Stimulated activated CD4-positive, alpha-beta T cell treated with anti-CD3 and anti-CD28 coated beads, Interleukin-12 subunit alpha, Interleukin-12 subunit beta, amount 100 ng/mL, for 48 hours (primary cell): ENCODE measurements at regions not wholly inside any gene's neighbourhood (a gene's known extent, or its start where the extent isn't known, plus 50 kb on each side); places are given as distances from the start of the nearest gene placed in this dataset.

ENCODE experiments used
- DNase-seq, 3 donors: peaks; one replicate each; pipeline ENCODE4 v3.0.0-alpha.2; 2020; ENCODE audit warnings: low read depth in 2 of 3, low spot score in 1 of 3

DNA sequence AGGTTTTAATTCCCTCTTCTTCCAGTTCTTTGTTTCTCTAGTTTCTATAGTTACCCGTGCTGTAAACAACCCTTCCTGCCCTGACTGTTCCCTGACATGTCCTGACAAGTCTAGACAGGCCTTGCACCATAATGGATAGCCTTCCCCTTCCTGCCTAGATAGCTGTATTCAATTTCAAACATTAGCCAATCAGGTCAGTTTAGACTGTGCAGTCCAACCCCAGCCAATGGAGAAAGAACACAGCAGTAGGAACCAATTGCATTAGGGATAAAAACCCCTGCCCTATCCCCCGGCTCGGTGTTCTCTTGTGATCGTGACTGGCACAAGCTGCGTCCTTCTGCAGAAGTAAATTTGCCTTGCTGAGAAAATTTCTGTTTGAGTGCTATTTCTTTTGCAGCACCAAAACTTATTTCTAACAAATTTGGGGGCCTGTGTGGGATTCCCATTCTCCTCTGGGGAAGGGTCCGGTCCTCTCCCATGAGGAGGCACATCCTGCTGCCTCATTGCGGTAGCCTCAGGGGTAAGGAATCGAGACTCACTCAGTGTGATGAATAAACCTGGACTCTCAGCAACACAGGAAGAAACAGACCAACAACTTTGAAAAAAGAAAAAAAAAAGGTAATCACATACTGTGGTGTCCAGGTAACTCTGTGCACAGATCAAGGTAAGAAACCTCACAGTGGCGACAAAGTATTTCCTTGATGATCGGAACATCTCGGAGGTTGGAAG is 248.7 kb upstream of the ECI2 start:
- DNase-seq, result no peak

DNA sequence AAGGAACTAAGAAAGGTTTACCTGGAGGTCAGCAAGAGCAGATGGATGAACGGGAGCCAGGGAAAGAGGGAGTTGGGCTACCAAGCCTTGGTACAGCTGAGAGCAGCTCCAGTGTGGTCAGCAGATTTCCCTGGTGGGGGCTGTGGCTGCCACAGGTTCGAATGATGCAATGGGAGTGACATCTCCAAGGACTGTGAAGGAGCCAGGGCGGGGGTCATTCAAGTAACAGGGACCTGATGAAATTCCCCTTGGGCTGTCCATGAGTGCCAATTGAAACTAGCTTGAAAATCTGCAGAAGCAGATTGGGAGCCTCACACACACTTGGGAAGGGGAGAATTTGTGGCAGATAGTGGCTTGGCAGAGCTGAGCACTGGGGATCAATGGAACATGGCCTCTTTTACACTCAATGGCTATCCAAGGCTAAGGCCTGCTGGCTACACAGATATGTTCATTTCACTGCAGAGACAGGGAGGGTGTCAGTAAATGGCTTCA is 247.0 kb upstream of the ECI2 start:
- no peak for DNase-seq

DNA sequence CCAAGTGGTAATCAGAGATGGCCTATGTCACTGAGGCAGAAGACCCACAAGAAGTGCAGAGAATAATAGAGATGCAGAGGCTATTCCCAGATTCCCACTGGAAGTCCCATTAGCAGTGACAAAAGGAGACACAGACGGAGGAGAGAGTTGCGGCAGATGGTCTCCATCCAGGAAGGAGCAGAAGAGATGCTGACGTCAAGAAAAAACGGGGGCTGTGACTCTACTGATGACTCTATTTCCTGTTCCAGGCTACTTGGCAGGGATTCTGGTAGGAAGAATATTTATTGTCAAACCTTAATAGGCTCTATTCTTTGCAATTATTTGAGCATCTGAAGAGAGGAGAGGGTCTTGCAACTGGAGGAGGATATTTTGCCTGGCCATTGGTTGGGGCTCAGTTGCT is 246.0 kb upstream of the ECI2 start:
- DNase-seq, result no peak

DNA sequence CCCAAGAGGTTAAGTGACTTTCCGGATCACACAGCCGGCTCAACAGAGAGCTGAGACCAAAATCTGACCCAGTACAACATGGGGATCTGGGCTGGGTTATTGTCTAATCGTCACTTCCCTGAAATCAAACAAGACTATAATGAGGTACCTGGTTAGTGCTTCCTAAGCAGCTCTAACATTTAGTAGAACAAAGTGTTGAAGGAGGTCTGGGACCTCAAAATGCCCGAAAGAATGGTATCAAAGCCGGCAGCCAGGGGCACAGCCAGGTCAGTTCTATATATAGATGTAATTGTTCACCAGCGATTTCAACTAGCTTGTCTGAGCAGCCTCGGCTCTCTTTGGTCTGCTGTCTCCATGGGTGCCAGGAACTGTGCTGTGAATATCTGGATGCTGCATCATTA is 245.5 kb upstream of the ECI2 start:
- DNase-seq, result no peak

DNA sequence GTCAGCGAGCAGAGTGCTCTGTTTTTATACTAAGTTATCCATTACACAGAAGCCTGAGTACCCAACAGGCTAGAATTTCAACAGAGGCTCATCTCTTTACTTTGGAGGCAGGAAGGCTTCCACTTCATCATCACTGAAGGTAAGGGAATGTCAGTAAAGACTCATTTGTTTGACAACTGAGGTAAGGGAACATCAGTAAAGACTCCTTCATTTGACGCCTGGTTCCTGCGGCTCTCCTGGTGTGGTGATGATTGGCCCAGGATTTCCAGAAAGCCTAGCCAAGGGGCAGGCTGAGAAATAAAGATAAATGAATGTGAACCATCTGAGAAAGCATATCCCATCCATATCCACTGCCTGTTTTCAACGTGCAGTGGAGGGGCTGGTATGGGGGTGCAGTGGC is 244.6 kb upstream of the ECI2 start:
- DNase-seq, result no peak

DNA sequence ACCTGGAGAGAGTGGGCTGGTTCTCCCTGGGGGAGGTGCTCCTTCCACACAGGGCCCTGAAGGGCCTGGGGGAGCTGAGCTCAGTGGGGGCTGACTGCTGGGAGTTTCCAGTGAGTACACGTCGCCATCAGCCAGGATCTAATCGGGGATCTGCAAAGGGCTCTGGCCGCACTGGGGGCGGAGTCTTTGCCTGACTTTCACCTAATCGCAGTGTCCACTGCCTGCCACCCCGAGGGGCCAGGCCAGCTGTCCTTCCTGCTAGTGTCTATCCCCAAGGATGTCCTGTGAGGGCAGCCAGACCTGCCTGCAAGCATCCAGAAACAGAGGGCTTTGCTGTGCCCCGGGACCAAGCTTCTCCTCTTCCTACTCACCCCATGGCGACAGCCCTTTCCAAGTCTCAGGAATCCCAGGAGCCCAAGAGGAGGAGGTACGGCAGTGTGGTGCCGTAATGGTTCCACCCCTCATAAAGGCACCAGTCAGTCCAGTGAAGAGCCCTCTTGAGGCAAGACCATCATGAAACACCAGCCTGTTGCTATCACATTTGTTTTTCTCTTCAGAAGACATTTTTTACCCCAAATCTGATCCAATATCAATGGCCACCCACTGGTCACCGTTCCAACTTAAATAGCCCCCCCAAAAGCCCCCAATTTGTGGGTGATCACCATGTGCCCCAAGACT is 243.1 kb upstream of the ECI2 start:
- DNase-seq, result no peak

DNA sequence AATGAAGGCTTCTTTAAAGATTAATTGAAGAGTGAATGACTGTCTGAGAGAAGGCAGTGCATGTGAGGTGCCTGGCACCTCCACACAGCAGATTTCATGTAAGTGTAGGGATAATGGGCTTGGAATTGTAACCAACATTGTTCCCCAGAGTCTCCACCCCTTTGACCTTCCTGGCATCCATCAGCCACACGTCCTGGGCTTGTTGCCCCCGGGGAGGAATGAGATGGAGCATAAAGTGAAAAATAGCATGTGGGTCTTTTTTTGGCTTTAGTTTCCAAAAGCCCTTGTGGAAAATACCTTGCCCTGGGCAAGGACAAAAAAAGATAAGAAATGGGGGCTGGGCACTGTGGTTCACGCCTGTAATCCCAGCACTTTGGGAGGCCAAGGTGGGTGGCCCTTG is 242.2 kb upstream of the ECI2 start:
- DNase-seq, result no peak

DNA sequence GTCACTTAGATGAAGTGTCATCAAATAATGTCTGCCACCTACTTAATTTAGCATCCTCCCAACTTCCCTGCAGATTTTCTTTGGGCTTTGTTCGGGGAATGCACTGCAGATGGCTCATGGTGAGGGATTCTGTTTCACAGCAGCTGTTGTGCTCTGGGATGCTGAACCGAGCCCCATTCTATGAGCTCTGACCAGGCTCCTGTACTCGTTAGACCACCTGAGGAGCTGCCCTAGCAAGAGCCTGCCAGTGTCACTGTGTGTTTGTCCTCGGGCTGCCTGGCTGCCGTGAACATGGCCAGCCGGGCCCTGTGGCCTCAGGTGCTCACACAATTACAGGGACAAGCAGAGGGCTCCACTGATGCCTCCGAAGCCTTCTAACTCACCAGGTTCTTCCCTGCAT is 238.8 kb upstream of the ECI2 start:
- no peak for DNase-seq

DNA sequence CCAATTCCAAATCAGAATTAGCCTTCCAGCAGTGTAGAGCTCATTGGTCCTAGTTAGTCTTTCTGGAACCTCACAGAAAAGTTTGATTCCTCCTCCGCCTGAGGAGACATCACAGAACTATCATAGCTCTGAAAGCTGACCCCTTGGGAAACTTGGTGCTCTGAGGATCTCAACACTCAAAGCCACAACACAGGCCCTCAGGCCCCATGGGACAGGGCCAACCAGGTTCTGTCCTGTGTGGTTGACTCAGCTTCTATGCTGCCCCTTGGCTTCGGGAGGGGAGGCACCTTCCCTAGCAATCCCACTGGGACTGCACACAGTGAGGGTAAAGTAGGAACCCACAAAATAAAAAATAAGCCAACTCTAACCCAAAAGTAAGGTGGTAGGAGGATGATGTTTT is 237.5 kb upstream of the ECI2 start:
- DNase-seq, result no peak

DNA sequence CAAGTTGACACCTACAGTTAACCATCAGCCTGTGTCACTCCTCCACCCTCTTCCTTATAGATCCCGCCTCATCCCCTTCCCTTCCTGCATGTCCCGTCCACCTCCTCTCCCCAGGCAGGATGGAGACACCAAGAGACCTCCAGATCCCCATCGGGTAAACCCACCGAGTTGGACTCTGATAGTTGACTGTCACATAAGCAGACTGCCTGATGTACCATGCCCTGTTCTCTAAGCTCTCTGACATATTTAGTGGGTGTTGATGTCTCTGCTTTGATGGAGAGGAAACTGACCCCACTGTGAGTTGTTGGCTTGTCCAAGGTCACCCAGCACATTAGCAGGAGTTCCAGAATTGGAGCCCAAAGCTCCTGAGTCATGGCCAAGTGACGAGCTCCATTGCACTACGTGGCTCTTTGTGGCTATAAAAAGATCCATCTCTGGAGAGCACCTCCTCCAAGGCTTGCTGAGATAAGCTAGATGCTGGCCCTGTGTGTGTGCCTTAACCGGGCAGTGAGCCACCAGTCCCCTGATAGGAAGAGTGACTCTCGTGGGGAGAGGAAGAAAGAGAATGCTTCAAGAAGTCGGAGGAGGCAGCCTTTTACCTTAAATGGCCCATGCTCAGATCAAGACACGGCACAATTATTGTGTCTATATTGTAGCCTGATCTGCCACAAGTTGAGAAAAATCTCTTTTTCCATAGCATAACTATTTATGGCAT is 236.0 kb upstream of the ECI2 start:
- no peak for DNase-seq

DNA sequence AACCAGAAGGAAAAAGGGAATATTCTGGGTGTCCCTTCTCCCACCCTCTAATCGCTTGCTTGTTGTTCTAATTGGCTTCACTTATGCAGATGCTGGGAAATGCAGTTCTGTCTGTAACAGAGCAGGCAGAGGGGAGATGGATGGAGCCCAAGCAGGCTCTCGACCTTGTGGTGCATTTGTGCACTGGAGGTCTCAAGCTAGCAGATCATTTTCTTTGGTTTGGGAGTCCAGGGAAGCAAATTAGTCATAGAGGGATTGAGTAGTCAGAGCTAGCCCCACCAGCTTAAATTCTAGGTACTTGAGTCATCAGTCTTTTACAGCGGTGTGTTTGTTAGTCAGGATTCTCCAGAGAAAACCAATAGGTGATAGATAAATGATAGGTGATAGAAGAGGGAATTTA is 234.7 kb upstream of the ECI2 start:
- DNase-seq, result no peak

DNA sequence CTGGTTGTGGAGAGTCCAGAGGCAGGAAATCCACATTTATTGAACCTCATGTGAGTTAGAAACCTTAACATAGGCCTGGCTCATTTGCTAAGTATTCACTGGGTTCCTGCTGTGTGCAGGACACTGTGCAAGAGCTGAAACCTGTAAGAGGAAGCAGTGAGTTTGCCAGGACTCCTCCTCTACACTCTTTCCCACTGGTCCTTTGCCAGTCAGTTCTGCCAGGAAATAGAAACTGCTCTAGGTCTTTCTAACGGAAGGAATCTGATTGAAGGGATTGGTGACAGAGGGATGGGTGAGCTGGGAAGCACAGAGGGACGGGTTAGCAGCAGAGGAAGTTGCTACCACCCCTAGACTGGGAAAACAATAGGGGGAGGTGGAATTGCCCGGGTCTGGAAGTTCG is 234.2 kb upstream of the ECI2 start:
- no peak for DNase-seq

DNA sequence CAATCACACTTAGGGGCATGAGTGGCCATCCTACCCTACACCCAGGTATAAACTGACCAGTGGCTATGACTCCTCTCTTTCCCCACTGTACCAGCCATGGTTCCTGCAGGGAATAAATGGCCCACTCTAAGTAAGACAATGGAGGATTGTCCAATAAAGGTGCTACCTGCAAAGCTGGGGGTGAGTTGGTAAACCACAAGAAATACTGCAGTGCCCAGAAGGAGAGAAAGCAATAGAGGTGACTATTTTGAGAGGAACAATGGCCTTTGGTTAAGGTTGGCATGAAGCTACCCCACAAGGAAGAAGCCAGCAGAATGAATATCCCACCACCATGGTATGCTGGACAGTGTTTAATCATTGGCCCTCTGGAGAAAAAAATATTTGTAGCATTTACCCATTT is 233.3 kb upstream of the ECI2 start:
- DNase-seq, result no peak

DNA sequence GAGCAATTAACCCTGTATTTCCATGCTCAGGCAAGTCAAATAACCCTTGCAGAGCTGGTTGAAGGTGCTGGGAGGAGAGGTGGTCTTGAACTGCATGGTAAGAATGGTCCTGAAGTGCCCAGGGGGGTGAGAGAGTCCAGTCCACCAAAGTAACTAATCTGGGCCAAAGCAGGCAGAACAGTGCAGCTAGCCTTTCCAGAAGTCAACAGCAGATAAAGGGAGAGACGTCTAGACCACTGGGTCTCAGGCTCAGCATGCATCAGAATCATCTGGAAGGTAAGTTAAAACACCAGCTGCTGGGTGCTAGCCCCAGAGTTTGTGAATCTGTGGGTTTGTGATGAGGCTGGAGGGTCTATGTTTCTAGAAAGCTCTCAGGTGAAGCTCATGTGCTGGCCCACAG is 232.3 kb upstream of the ECI2 start:
- no peak for DNase-seq

DNA sequence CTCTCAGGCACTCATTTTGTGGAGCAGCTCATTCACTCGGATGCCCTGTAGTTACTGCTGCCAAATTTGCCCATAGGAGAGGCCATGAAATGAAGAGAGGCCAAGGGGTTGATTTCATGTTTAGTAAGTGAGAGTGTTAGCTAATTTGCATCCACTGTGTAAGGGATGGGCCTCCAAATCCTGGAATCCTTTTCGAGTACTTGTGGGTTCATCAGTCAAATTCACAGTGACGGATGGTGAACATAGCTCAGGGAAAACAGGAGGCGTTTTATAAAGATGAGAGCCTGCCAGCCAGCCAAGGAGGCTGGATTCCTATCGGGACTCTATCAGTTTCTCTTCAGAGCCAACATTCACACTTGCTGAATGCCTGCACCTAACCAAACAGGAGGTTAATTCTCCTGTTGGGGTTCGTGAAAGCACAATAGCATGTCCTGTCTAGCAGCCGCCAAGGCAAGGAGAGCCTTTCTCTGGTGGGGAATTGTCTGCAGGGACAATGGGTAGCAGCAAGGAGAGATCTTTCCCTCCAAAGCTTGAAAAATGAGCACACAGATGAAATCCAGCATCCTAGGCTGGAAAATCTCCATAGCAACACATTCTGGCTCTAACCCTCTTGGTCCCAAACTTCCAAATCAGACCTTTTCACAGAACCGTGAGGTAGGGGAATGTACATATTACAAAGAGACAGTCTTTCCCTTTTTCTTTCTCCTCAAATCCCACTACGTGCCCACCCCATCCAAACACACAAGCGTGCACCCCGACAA is 231.4 kb upstream of the ECI2 start:
- DNase-seq, result no peak

DNA sequence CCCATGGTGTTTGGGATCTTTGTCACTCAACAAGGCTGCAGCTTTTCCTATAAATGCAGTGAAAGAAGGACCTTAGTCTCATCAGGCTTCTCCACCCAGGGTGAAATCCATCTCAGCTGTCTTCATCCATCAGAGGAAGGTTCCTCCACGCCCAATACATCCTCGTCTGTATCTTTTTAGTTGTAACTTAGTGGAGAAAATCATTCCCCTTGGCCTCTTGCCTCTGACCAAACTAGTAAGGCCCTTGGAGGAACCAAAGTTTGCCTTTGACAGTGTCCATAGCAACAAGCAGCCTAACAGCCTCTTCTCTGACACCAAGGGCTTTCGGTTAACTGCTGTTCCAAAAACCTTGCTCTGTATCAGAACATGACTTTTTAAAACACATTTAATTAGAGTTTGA is 230.3 kb upstream of the ECI2 start:
- no peak for DNase-seq

DNA sequence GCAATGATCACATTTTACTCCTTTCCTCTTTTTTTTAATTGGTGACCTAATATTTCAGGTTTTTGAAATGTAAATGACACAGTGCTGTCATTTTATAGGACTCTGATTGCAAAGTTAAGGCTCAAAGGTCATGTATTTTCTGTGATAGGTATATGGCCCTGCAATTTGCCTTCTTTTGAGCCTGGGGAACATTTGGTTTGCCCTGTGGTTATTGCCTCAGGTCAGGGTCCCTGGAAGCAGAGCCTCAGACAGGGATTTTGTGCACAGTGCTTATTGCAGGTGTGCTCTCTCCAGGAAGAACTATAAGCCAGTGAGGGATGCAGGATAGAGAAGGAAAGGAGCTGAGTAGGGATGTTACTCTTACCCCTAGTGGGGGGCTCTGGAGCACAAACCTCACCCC is 229.3 kb upstream of the ECI2 start:
- DNase-seq, result no peak

DNA sequence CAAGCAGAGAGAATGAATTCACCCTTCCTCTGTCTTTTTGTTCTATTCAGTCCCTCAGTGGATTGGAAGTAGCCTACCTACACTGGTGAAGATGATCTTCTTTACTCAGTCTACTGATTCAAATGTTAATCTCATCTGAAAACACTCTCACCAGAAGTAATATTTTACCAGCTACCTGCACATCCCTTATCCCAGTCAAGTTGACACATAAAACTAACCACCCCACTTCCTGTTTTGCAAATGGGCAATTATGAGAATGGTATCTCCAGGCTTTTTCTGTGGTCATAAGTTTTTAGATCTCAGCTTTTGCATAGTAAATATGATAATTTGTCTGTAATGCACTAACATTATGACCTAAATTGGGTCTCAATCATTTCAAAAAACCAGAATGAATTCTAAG is 228.8 kb upstream of the ECI2 start:
- no peak for DNase-seq

DNA sequence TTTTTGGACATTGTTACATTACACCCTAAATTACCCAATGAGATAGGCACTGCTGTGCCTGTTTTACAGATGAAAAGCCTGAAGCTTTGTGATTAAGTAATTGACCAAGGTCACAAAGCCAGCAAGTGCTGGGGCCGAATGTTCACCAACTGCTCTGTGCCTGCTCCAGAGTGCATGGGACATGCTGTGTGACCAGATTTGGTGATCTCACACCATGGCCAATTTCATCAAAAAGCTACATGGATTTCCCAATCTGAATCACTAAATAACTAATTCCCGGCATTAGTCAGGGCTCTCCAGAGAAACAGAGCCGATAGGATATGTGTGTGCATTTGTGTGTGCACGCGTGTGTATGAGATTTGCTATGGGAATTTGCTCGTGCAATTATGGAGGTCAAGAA is 228.3 kb upstream of the ECI2 start:
- DNase-seq, result no peak

DNA sequence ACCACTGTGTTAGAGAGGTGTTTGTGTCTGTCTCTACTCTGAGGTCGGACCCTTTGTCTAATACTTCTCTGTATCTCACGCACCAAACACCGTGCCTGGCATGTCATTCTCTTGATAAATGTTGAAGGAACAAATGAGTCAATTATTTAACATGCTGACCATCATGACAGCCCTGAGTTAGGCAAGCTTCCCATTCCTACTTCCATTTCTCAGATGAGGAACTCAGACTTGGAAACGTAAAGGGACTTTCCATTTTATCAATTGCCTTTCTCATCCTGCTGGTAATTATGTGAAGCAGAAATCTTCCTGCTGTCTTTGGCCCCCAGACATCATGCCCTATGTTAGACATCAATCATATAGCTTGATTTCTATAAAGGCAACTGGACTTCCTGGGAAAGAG is 227.0 kb upstream of the ECI2 start:
- no peak for DNase-seq

DNA sequence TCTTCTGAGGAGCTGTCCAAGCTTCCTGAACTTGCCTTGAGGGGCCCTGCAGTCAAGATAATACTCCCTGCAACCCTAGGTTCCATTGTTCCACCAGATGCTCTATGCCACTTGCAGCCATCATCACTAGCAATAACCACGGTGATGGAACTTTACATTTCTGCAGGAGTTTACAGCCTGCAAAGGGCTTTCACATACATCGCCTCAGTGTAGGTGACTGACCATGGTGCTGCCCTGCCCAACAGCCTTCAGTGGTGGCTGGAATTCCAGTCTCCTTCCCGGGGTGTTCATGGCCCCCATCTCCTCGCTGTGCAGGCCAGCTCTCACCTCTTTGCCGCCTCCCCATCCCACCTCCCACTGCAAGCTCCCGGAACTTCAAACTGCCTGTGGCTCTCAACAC is 225.5 kb upstream of the ECI2 start:
- no peak for DNase-seq
